ENCODE measurements at regions not wholly inside any gene's neighbourhood (a gene's known extent, or its start where the extent isn't known, plus 50 kb on each side); places are given as distances from the start of the nearest gene placed in this dataset.

DNA sequence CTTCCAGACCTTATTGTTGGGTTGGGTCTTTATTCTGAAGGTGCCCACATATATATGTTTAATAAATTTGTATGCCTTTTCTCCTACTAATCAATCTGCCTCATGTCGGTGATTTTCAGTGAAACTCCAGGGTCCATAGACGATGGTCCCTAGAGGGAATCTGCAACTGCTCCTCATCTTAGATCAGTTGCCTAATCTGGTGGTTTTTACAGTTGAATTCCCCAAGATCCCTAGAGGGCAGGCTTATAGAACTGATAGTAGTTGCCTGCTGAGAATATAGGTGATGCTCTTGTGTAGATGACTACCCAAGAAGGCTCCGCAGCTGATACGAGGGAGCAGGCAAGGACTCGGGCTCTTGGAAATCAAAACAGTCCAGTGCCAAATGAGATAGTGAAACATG, 619.2 kb upstream of the C16orf82 start:
- TF ChIP-seq, protein P1, sequence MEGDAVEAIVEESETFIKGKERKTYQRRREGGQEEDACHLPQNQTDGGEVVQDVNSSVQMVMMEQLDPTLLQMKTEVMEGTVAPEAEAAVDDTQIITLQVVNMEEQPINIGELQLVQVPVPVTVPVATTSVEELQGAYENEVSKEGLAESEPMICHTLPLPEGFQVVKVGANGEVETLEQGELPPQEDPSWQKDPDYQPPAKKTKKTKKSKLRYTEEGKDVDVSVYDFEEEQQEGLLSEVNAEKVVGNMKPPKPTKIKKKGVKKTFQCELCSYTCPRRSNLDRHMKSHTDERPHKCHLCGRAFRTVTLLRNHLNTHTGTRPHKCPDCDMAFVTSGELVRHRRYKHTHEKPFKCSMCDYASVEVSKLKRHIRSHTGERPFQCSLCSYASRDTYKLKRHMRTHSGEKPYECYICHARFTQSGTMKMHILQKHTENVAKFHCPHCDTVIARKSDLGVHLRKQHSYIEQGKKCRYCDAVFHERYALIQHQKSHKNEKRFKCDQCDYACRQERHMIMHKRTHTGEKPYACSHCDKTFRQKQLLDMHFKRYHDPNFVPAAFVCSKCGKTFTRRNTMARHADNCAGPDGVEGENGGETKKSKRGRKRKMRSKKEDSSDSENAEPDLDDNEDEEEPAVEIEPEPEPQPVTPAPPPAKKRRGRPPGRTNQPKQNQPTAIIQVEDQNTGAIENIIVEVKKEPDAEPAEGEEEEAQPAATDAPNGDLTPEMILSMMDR (IDR thresholded peaks at IDR 0.05), result no peak
- no peak for TF ChIP-seq POLR2AphosphoS5 (IDR thresholded peaks at IDR 0.05)
- TF ChIP-seq POLR2A (IDR thresholded peaks at IDR 0.05), result no peak
- no peak for TF ChIP-seq EP300 (IDR thresholded peaks at IDR 0.05)
